CD14-positive monocyte (primary cell): ENCODE measurements at regions not wholly inside any gene's neighbourhood (a gene's known extent, or its start where the extent isn't known, plus 50 kb on each side); places are given as distances from the start of the nearest gene placed in this dataset.

ENCODE experiments used
- DNase-seq, 3 donors: peaks; one replicate each; pipeline ENCODE4 v3.0.0-alpha.2; 2011 to 2022
- H2AFZ ChIP-seq: 2 replicates; pipeline ENCODE4 v1.6.0; 2012; ENCODE audit warnings: mild to moderate bottlenecking, low read depth, low read length, inconsistent platforms; ENCODE audit not compliant: insufficient read depth, poor library complexity, severe bottlenecking
- H3K27ac ChIP-seq, 2 donors: 1 replicate in 1 of 2; 2 replicates in 1 of 2; pipeline ENCODE4 v1.5.1; 2012 to 2013; ENCODE audit warnings: low read length in 2 of 2, control low read depth in 1 of 2, inconsistent platforms in 1 of 2, low read depth in 1 of 2, mild to moderate bottlenecking in 1 of 2
- H3K27me3 ChIP-seq, 2 donors: one replicate each; pipeline versions ENCODE4 v1.6.0 to v1.6.1; 2011 to 2013; ENCODE audit warnings: low read length in 2 of 2; ENCODE audit not compliant: control insufficient read depth in 2 of 2, insufficient read depth in 2 of 2
- H3K36me3 ChIP-seq, 2 donors: replicated peaks in 1 of 2; 1 replicate in 1 of 2; 2 replicates in 1 of 2; pipeline versions ENCODE4 v1.5.1 to v1.6.1; 2012 to 2013; ENCODE audit warnings: low read length in 2 of 2, control low read depth in 1 of 2, inconsistent platforms in 1 of 2, mild to moderate bottlenecking in 1 of 2; ENCODE audit not compliant: insufficient read depth in 2 of 2, control insufficient read depth in 1 of 2
- H3K4me1 ChIP-seq, 2 donors: 1 replicate in 1 of 2; 2 replicates in 1 of 2; pipeline versions ENCODE4 v1.5.1 to v1.6.1; 2012 to 2013; ENCODE audit warnings: low read length in 2 of 2, control low read depth in 1 of 2, inconsistent platforms in 1 of 2, mild to moderate bottlenecking in 1 of 2, moderate library complexity in 1 of 2; ENCODE audit not compliant: insufficient read depth in 2 of 2, control insufficient read depth in 1 of 2
- H3K4me2 ChIP-seq: replicated peaks from 2 replicates; pipeline ENCODE3; 2012; ENCODE audit warnings: low read length, moderate library complexity, mild to moderate bottlenecking; ENCODE audit not compliant: poor library complexity, severe bottlenecking; ENCODE audit errors: extremely low read depth
- H3K4me3 ChIP-seq, 3 experiments: fragments of 200-600 bp in 1 of 3; sonication (generic) in 1 of 3; replicated peaks in 1 of 3; 1 replicate in 2 of 3; 2 replicates in 1 of 3; pipeline ENCODE4 v1.5.1; 2011 to 2013; ENCODE audit warnings: low read length in 3 of 3, mild to moderate bottlenecking in 3 of 3, control low read depth in 2 of 3, low read depth in 2 of 3, inconsistent platforms in 1 of 3, moderate library complexity in 1 of 3
- H3K79me2 ChIP-seq: 2 replicates; pipeline ENCODE4 v1.6.0; 2012; ENCODE audit warnings: mild to moderate bottlenecking, control low read depth, inconsistent platforms, low read length, moderate library complexity; ENCODE audit not compliant: insufficient read depth
- H3K9ac ChIP-seq: 2 replicates; pipeline ENCODE4 v1.6.0; 2017; ENCODE audit warnings: low read length, mild to moderate bottlenecking; ENCODE audit not compliant: insufficient read depth, poor library complexity, severe bottlenecking
- H3K9me3 ChIP-seq, 2 donors: replicated peaks in 1 of 2; 1 replicate in 1 of 2; 2 replicates in 1 of 2; pipeline versions ENCODE4 v1.5.1 to v1.6.1; 2012 to 2013; ENCODE audit warnings: low read length in 2 of 2, control low read depth in 1 of 2; ENCODE audit not compliant: control insufficient read depth in 1 of 2, insufficient read depth in 1 of 2
- H4K20me1 ChIP-seq: 2 replicates; pipeline ENCODE4 v1.6.0; 2012; ENCODE audit warnings: mild to moderate bottlenecking, low read length, control low read depth, moderate library complexity; ENCODE audit not compliant: insufficient read depth
- H3K27ac Mint-ChIP-seq, 7 donors: one replicate each; pipeline ENCODE4 v1.8.0; 2020; ENCODE audit warnings: mild to moderate bottlenecking in 7 of 7, mixed read lengths in 7 of 7, moderate library complexity in 6 of 7, inconsistent platforms in 2 of 7
- H3K27me3 Mint-ChIP-seq, 3 donors: one replicate each; pipeline ENCODE4 v1.8.0; 2021 to 2022; ENCODE audit warnings: low read depth in 3 of 3, mild to moderate bottlenecking in 3 of 3, mixed read lengths in 3 of 3, moderate library complexity in 3 of 3, inconsistent platforms in 1 of 3
- H3K36me3 Mint-ChIP-seq, 2 donors: one replicate each; pipeline ENCODE4 v1.8.0; 2020; ENCODE audit warnings: mixed read lengths in 2 of 2, inconsistent platforms in 1 of 2, mild to moderate bottlenecking in 1 of 2
- H3K4me1 Mint-ChIP-seq: one replicate; pipeline ENCODE4 v1.8.0; 2020; ENCODE audit warnings: mild to moderate bottlenecking, mixed read lengths
- H3K4me3 Mint-ChIP-seq, 2 donors: one replicate each; pipeline ENCODE4 v1.8.0; 2020; ENCODE audit warnings: mild to moderate bottlenecking in 2 of 2, mixed read lengths in 2 of 2, moderate library complexity in 1 of 2
- H3K9me3 Mint-ChIP-seq, 7 donors: one replicate each; pipeline ENCODE4 v1.8.0; 2020 to 2022; ENCODE audit warnings: mixed read lengths in 7 of 7, mild to moderate bottlenecking in 6 of 7, moderate library complexity in 6 of 7, inconsistent platforms in 2 of 7
- CTCF ChIP-seq: fragments of 200-600 bp; IDR thresholded peaks from one replicate; pipeline ENCODE4 v1.8.0; 2022; ENCODE audit warnings: antibody characterized with exemption, mild to moderate bottlenecking
- WGBS: methylation state at CpG from one replicate; pipeline ENCODE4 v1.1.5; 2013; ENCODE audit warnings: missing lambda C conversion rate; ENCODE audit not compliant: insufficient coverage; 5-methylcytosine and 5-hydroxymethylcytosine counted together
- intact Hi-C, 2 donors: fragments of 100-400 bp; cut with micrococcal nuclease; formaldehyde crosslinking; loops; one replicate each; pipeline versions ENCODE4 v1.15.0 to v1.15.1; 2023

GRCh38 chr2:205849136-205849535 lies 166.8 kb downstream of the NRP2 start:
- Mint-ChIP-seq H3K9me3 (peaks cover 0 to 2% (median 0%) of the 10 kb centered on the region in 7 donors), H3K36me3 (no peaks in the 10 kb centered on the region), H3K27me3 (peaks cover 0 to 3% (median 0%) of the 10 kb centered on the region in 3 donors), H3K27ac (no peak overlapping the region), H3K4me1 (peaks cover 1% of the 10 kb centered on the region), H3K4me3 (no peak overlapping the region)
- Histone ChIP-seq H3K9me3 (no peaks in the 10 kb centered on the region), H3K4me1 (no peaks in the 10 kb centered on the region), H3K9ac (no peak overlapping the region), H3K4me2 (no peak overlapping the region), H3K4me3 (no peak overlapping the region), H3K79me2 (no peaks in the 10 kb centered on the region), H3K27ac (no peak overlapping the region), H3K27me3 (no peaks in the 10 kb centered on the region), H2AFZ (no peak overlapping the region), H4K20me1 (no peaks in the 10 kb centered on the region), H3K36me3 (no peaks in the 10 kb centered on the region)
- DNase-seq = no peak
- WGBS = 100% methylated on average over 2 of the region's 5 CpGs
- intact Hi-C loops = no loop called here
- no peak for TF ChIP-seq CTCF

- Histone ChIP-seq H3K9me3 (no peaks in the 10 kb centered on the region), H2AFZ (no peak overlapping the region), H3K4me2 (no peak overlapping the region), H3K9ac (no peak overlapping the region), H3K4me1 (no peaks in the 10 kb centered on the region), H3K36me3 (no peaks in the 10 kb centered on the region), H3K27ac (no peak overlapping the region), H3K79me2 (no peaks in the 10 kb centered on the region), H3K4me3 (no peak overlapping the region), H3K27me3 (no peaks in the 10 kb centered on the region), H4K20me1 (no peaks in the 10 kb centered on the region)
- TF ChIP-seq CTCF = no peak
- Mint-ChIP-seq H3K4me1 (peaks cover 4% of the 10 kb centered on the region), H3K36me3 (no peaks in the 10 kb centered on the region), H3K27me3 (peaks cover 0 to 3% (median 0%) of the 10 kb centered on the region in 3 donors), H3K9me3 (peaks cover 0 to 2% (median 0%) of the 10 kb centered on the region in 7 donors), H3K4me3 (no peak overlapping the region), H3K27ac (no peak overlapping the region)
- DNase-seq = no peak
- intact Hi-C loops = no loop called here
- 93% methylated on average over 3 of the region's 4 CpGs for WGBS
Measured at GRCh38 chr2:205848601-205849000, 166.3 kb downstream of the NRP2 start.
